ENCODE measurements at regions not wholly inside any gene's neighbourhood (a gene's known extent, or its start where the extent isn't known, plus 50 kb on each side); places are given as distances from the start of the nearest gene placed in this dataset.
"Not testable (repeated sequence)": the region's sequence is repeated elsewhere in the genome, so short reads cannot be mapped to it uniquely, and the experiment has no call there.

DNA sequence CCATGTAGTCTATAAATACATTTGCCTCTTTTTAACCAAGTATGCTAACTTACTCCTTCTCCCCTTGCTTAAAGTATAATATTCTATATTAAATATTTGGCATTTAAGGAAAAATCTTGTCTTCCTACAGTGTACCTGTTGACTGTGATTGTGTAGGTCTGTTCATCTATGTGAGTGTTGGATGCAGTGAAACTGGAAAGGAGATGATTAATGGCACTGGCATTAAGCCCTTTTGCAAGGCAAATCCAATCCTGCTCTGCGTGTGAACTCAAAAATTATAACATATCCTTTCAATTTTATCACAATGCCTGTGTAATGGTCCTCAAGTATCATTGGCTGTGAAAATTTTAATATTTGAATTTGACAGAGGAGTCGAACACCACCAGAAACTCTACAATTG lies 565.0 kb downstream of the KCNT2 start:
- no peaks in the 10 kb centered on the region for H3K36me3 ChIP-seq (replicated peaks; ENCODE audit: insufficient read depth, low read depth)
- H3K79me2 ChIP-seq = no peaks in the 10 kb centered on the region
- H4K20me1 ChIP-seq (ENCODE audit: insufficient read depth, poor library complexity, severe bottlenecking) = no peaks in the 10 kb centered on the region
- TF ChIP-seq EZH2 (IDR thresholded peaks at IDR 0.05; ENCODE audit: borderline replicate concordance) (no peak), EZH2phosphoT487 (IDR thresholded peaks at IDR 0.05; ENCODE audit: low read depth, severe bottlenecking, unreplicated experiment) (no peak)
- TF ChIP-seq, protein P1, sequence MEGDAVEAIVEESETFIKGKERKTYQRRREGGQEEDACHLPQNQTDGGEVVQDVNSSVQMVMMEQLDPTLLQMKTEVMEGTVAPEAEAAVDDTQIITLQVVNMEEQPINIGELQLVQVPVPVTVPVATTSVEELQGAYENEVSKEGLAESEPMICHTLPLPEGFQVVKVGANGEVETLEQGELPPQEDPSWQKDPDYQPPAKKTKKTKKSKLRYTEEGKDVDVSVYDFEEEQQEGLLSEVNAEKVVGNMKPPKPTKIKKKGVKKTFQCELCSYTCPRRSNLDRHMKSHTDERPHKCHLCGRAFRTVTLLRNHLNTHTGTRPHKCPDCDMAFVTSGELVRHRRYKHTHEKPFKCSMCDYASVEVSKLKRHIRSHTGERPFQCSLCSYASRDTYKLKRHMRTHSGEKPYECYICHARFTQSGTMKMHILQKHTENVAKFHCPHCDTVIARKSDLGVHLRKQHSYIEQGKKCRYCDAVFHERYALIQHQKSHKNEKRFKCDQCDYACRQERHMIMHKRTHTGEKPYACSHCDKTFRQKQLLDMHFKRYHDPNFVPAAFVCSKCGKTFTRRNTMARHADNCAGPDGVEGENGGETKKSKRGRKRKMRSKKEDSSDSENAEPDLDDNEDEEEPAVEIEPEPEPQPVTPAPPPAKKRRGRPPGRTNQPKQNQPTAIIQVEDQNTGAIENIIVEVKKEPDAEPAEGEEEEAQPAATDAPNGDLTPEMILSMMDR (IDR thresholded peaks at IDR 0.05; ENCODE audit: poor library complexity) = no peak
- no peaks in the 10 kb centered on the region for H3K27me3 ChIP-seq
- H2AFZ ChIP-seq = no peak overlapping the region
- no peaks in the 10 kb centered on the region for H3K4me1 ChIP-seq (ENCODE audit: insufficient read depth)
- H3K27ac ChIP-seq = no peak overlapping the region
- H3K9me2 ChIP-seq (replicated peaks; ENCODE audit: insufficient read depth) = no peaks in the 10 kb centered on the region
- H3K4me2 ChIP-seq = no peak overlapping the region
- no peak for DNase-seq (ENCODE audit: low spot score)
- H3K4me3 ChIP-seq = no peak overlapping the region
- 83% methylated on average over 2 of the region's 2 CpGs for WGBS (ENCODE audit: low lambda C conversion rate, missing lambda C conversion rate)
- H3K9me3 ChIP-seq (ENCODE audit: low read depth) = no peaks in the 10 kb centered on the region

DNA sequence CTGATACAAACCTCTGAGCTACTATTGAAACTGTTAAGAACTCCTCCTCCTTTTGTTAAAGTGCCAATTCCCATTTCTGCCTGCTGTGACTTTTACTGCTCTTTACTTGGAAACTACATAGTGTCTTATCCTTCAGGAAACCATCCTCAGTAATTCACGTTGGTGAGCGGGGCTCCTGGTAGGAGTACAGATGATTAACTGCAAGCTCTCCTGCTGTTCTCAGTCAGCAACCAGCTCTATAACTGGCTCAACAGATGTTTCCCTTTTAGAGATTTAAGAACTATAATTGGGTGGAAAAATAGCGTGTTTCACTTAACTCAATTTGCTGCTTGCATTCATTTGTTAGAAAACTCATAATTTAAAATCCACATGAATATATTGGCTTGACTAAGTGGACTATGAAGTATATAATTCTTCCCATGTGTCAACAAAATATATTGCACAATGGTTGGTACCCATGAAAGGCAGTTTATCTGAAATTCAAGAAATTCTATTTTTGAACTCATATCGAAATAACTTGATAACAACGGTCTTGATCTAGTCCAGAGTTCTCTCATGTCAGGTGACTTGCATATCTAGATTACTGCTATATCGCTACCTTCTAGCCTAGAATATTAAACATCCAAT lies 574.0 kb downstream of the KCNT2 start:
- Histone ChIP-seq H3K27ac (no peak overlapping the region), H3K9me3 (ENCODE audit: low read depth) (no peaks in the 10 kb centered on the region), H3K27me3 (no peaks in the 10 kb centered on the region), H3K79me2 (no peaks in the 10 kb centered on the region), H2AFZ (no peak overlapping the region), H4K20me1 (ENCODE audit: insufficient read depth, poor library complexity, severe bottlenecking) (no peaks in the 10 kb centered on the region), H3K36me3 (replicated peaks; ENCODE audit: insufficient read depth, low read depth) (no peaks in the 10 kb centered on the region), H3K4me2 (no peak overlapping the region), H3K9me2 (replicated peaks; ENCODE audit: insufficient read depth) (no peaks in the 10 kb centered on the region), H3K4me1 (ENCODE audit: insufficient read depth) (no peaks in the 10 kb centered on the region), H3K4me3 (no peak overlapping the region)
- DNase-seq (ENCODE audit: low spot score) = no peak
- TF ChIP-seq, protein P1 (IDR thresholded peaks at IDR 0.05; ENCODE audit: poor library complexity) = no peak
- TF ChIP-seq EZH2 (IDR thresholded peaks at IDR 0.05; ENCODE audit: borderline replicate concordance) (no peak), EZH2phosphoT487 (IDR thresholded peaks at IDR 0.05; ENCODE audit: low read depth, severe bottlenecking, unreplicated experiment) (no peak)
- WGBS (ENCODE audit: low lambda C conversion rate, missing lambda C conversion rate) = 48% methylated on average over 6 of the region's 6 CpGs

DNA sequence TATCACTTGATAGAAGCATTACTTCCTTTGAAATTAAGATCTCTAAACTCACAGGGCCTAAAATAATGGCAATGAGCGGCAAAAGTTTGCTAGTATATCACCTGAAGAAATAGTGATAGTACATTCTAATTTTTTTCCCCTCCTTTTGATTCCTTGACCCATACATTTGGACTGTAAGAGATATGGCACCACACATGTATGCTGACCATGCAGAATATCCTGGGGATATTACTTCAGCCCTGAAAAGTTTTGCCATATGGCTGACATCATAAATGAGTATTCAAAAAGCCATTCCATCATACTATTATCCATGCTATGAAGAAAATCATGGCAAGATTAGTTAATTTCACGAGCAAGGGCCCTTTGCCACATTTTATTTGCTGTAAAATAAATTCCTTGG lies 576.9 kb downstream of the KCNT2 start:
- H4K20me1 ChIP-seq (ENCODE audit: insufficient read depth, poor library complexity, severe bottlenecking); DNase-seq (ENCODE audit: low spot score); H3K4me3 ChIP-seq; H3K27me3 ChIP-seq; H3K36me3 ChIP-seq (replicated peaks; ENCODE audit: insufficient read depth, low read depth); H3K9me2 ChIP-seq (replicated peaks; ENCODE audit: insufficient read depth); H3K27ac ChIP-seq; H3K9me3 ChIP-seq (ENCODE audit: low read depth); H3K79me2 ChIP-seq; H2AFZ ChIP-seq; H3K4me1 ChIP-seq (ENCODE audit: insufficient read depth); H3K4me2 ChIP-seq: not testable (repeated sequence)
- 84% methylated on average over 2 of the region's 2 CpGs for WGBS (ENCODE audit: low lambda C conversion rate, missing lambda C conversion rate)

DNA sequence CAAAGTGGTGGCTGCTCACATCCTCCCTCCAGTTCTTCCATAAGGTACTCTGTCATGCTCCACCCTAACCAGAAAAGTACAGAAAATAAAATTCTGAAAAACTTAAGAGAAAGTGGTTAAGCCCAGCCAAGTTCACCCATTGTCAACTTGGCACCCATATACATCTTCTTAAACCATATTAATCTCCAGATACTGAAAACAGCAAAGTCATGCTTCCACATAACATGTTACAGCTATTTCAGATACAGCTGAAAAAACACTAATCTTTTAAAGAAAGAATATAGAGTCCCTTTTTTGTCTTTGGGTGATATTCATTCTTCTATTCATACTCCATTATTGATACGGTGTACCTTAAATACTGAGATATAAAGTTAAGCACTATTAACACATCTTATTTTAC lies 577.8 kb downstream of the KCNT2 start:
- DNase-seq (ENCODE audit: low spot score) = no peak

More for the DNA sequence above, 577.8 kb downstream of the KCNT2 start:
- H3K9me3 ChIP-seq (ENCODE audit: low read depth) = no peaks in the 10 kb centered on the region
- TF ChIP-seq EZH2phosphoT487 (IDR thresholded peaks at IDR 0.05; ENCODE audit: low read depth, severe bottlenecking, unreplicated experiment) (no peak), EZH2 (IDR thresholded peaks at IDR 0.05; ENCODE audit: borderline replicate concordance) (no peak)
- TF ChIP-seq, protein P1 (IDR thresholded peaks at IDR 0.05; ENCODE audit: poor library complexity) = no peak
- no peak overlapping the region for H3K4me2 ChIP-seq
- H3K27me3 ChIP-seq = no peaks in the 10 kb centered on the region
- H3K36me3 ChIP-seq (replicated peaks; ENCODE audit: insufficient read depth, low read depth) = no peaks in the 10 kb centered on the region
- no peaks in the 10 kb centered on the region for H4K20me1 ChIP-seq (ENCODE audit: insufficient read depth, poor library complexity, severe bottlenecking)
- H3K9me2 ChIP-seq (replicated peaks; ENCODE audit: insufficient read depth) = no peaks in the 10 kb centered on the region
- no peak overlapping the region for H3K27ac ChIP-seq
- H3K4me1 ChIP-seq (ENCODE audit: insufficient read depth) = no peaks in the 10 kb centered on the region
- H3K79me2 ChIP-seq = no peaks in the 10 kb centered on the region
- no peak overlapping the region for H2AFZ ChIP-seq
- WGBS (ENCODE audit: low lambda C conversion rate, missing lambda C conversion rate) = 89% methylated on average over 1 of the region's 1 CpG
- no peak overlapping the region for H3K4me3 ChIP-seq
